Natural killer cell (primary cell): ENCODE measurements at regions not wholly inside any gene's neighbourhood (a gene's known extent, or its start where the extent isn't known, plus 50 kb on each side); places are given as distances from the start of the nearest gene placed in this dataset.

ENCODE experiments used
- ATAC-seq, 3 donors: fragments of 150-1000 bp in 2 of 3; fragments of 200-7000 bp in 1 of 3; cut with Tn5 transposase; 1 replicate in 1 of 3; 2 replicates in 2 of 3; pipeline ENCODE4 v1.10.0; 2021; ENCODE audit warnings: mild to moderate bottlenecking in 2 of 3, moderate library complexity in 2 of 3
- DNase-seq, 2 donors: peaks; one replicate each; pipeline versions ENCODE4 v3.0.0 to v3.0.0-alpha.2; 2013 to 2021; ENCODE audit warnings: mixed read lengths in 1 of 2
- H3K27ac ChIP-seq: one replicate; pipeline ENCODE4 v1.5.1; 2013; ENCODE audit warnings: mild to moderate bottlenecking, low read length
- H3K27me3 ChIP-seq: one replicate; pipeline ENCODE4 v1.6.1; 2013; ENCODE audit warnings: low read length; ENCODE audit not compliant: control insufficient read depth, insufficient read depth
- H3K36me3 ChIP-seq: one replicate; pipeline ENCODE4 v1.6.1; 2013; ENCODE audit warnings: low read length; ENCODE audit not compliant: control insufficient read depth, insufficient read depth
- H3K4me1 ChIP-seq: one replicate; pipeline ENCODE4 v1.6.1; 2013; ENCODE audit warnings: low read length; ENCODE audit not compliant: control insufficient read depth, insufficient read depth
- H3K4me3 ChIP-seq: one replicate; pipeline ENCODE4 v1.5.1; 2013; ENCODE audit warnings: low read length
- H3K9me3 ChIP-seq: one replicate; pipeline ENCODE4 v1.6.1; 2013; ENCODE audit warnings: low read length; ENCODE audit not compliant: control insufficient read depth, insufficient read depth
- H3K27ac Mint-ChIP-seq, 2 donors: one replicate each; pipeline ENCODE4 v1.8.0; 2022; ENCODE audit warnings: mild to moderate bottlenecking in 2 of 2, mixed read lengths in 2 of 2, moderate library complexity in 1 of 2
- H3K27me3 Mint-ChIP-seq, 2 donors: one replicate each; pipeline ENCODE4 v1.8.0; 2022; ENCODE audit warnings: low read depth in 2 of 2, mixed read lengths in 2 of 2
- H3K36me3 Mint-ChIP-seq: one replicate; pipeline ENCODE4 v1.8.0; 2022; ENCODE audit warnings: mixed read lengths
- H3K4me1 Mint-ChIP-seq, 2 donors: one replicate each; pipeline ENCODE4 v1.8.0; 2022; ENCODE audit warnings: mixed read lengths in 2 of 2
- H3K4me3 Mint-ChIP-seq: one replicate; pipeline ENCODE4 v1.8.0; 2022; ENCODE audit warnings: mild to moderate bottlenecking, moderate library complexity, mixed read lengths
- H3K9me3 Mint-ChIP-seq, 2 donors: one replicate each; pipeline ENCODE4 v1.8.0; 2022; ENCODE audit warnings: mixed read lengths in 2 of 2
- CTCF ChIP-seq: fragments of 200-600 bp; IDR thresholded peaks from one replicate; pipeline ENCODE4 v1.8.0; 2022; ENCODE audit warnings: antibody characterized with exemption
- WGBS: methylation state at CpG from one replicate; pipeline ENCODE4 v1.1.7; 2013; ENCODE audit warnings: missing lambda C conversion rate; ENCODE audit not compliant: insufficient coverage; 5-methylcytosine and 5-hydroxymethylcytosine counted together
- intact Hi-C: fragments of 100-400 bp; cut with micrococcal nuclease; formaldehyde crosslinking; loops from one replicate; pipeline ENCODE4 v1.14.2; 2022

- Mint-ChIP-seq H3K4me3 (no peak overlapping the region), H3K27ac (no peak overlapping the region), H3K36me3 (no peaks in the 10 kb centered on the region), H3K27me3 (peaks cover 4 to 10% of the 10 kb centered on the region in 2 donors), H3K9me3 (no peaks in the 10 kb centered on the region), H3K4me1 (no peaks in the 10 kb centered on the region)
- no peak for TF ChIP-seq CTCF
- Histone ChIP-seq H3K27me3 (peaks cover 3% of the 10 kb centered on the region), H3K4me1 (no peaks in the 10 kb centered on the region), H3K27ac (no peak overlapping the region), H3K36me3 (no peaks in the 10 kb centered on the region), H3K9me3 (no peaks in the 10 kb centered on the region), H3K4me3 (no peak overlapping the region)
- intact Hi-C loops, result no loop called here
- ATAC-seq (no peak), DNase-seq (no peak)
- 90% methylated on average over 5 of the region's 5 CpGs for WGBS
Measured at GRCh38 chr15:38888701-38889221, 324.1 kb upstream of the RASGRP1 start.

- no peak for TF ChIP-seq CTCF
- H3K9me3 Mint-ChIP-seq, result no peaks in the 10 kb centered on the region
- peaks cover 2 to 7% of the 10 kb centered on the region in 2 donors for H3K27me3 Mint-ChIP-seq
- ATAC-seq (no peak), DNase-seq (no peak)
- no peaks in the 10 kb centered on the region for H3K36me3 Mint-ChIP-seq
- no peak overlapping the region for H3K4me3 ChIP-seq
- H3K36me3 ChIP-seq, result no peaks in the 10 kb centered on the region
- no peaks in the 10 kb centered on the region for H3K4me1 ChIP-seq
- H3K9me3 ChIP-seq, result no peaks in the 10 kb centered on the region
- H3K27me3 ChIP-seq, result no peaks in the 10 kb centered on the region
- no peak overlapping the region for H3K27ac ChIP-seq
- H3K4me1 Mint-ChIP-seq, result no peaks in the 10 kb centered on the region
- 94% methylated on average over 2 of the region's 3 CpGs for WGBS
- H3K27ac Mint-ChIP-seq, result no peak overlapping the region
- H3K4me3 Mint-ChIP-seq, result no peak overlapping the region
- intact Hi-C loops, result no loop called here
Measured at GRCh38 chr15:38890194-38890593, 325.6 kb upstream of the RASGRP1 start.

GRCh38 chr15:38893925-38894242, 329.3 kb upstream of the RASGRP1 start:
- Histone ChIP-seq H3K4me1 (no peaks in the 10 kb centered on the region), H3K9me3 (no peaks in the 10 kb centered on the region), H3K27me3 (no peaks in the 10 kb centered on the region), H3K36me3 (no peaks in the 10 kb centered on the region), H3K27ac (no peak overlapping the region), H3K4me3 (no peak overlapping the region)
- intact Hi-C loops, result no loop called here
- no peaks in the 10 kb centered on the region for H3K36me3 Mint-ChIP-seq
- DNase-seq, result no peak
- no peak overlapping the region for H3K4me3 Mint-ChIP-seq
- H3K4me1 Mint-ChIP-seq, result no peaks in the 10 kb centered on the region
- no peaks in the 10 kb centered on the region for H3K9me3 Mint-ChIP-seq
- no peak overlapping the region for H3K27ac Mint-ChIP-seq
- no peak for TF ChIP-seq CTCF
- ATAC-seq, result no peak
- H3K27me3 Mint-ChIP-seq, result peaks cover 2 to 7% of the 10 kb centered on the region in 2 donors

GRCh38 chr15:38894243-38894948, 329.8 kb upstream of the RASGRP1 start:
- Mint-ChIP-seq H3K27me3 (peaks cover 2 to 7% of the 10 kb centered on the region in 2 donors), H3K4me3 (no peak overlapping the region), H3K4me1 (no peaks in the 10 kb centered on the region), H3K36me3 (no peaks in the 10 kb centered on the region), H3K9me3 (no peaks in the 10 kb centered on the region), H3K27ac (no peak overlapping the region)
- intact Hi-C loops, result no loop called here
- Histone ChIP-seq H3K27ac (no peak overlapping the region), H3K4me3 (no peak overlapping the region), H3K36me3 (no peaks in the 10 kb centered on the region), H3K9me3 (no peaks in the 10 kb centered on the region), H3K4me1 (no peaks in the 10 kb centered on the region), H3K27me3 (no peaks in the 10 kb centered on the region)
- no peak for DNase-seq
- WGBS, result 74% methylated on average over 2 of the region's 2 CpGs
- no peak for TF ChIP-seq CTCF
- no peak for ATAC-seq
